Type B pancreatic cell (in vitro differentiated cells): ENCODE measurements at regions not wholly inside any gene's neighbourhood (a gene's known extent, or its start where the extent isn't known, plus 50 kb on each side); places are given as distances from the start of the nearest gene placed in this dataset.

ENCODE experiments used
- DNase-seq: peaks from one replicate; pipeline ENCODE4 v3.0.0; 2021; ENCODE audit warnings: mixed read lengths; ENCODE audit not compliant: unreplicated experiment; ENCODE audit errors: extremely low spot score
- H3K27ac Mint-ChIP-seq: 2 replicates; pipeline ENCODE4 v1.8.0; 2021; ENCODE audit warnings: mild to moderate bottlenecking, mixed read lengths
- H3K27me3 Mint-ChIP-seq: 2 replicates; pipeline ENCODE4 v1.8.0; 2021; ENCODE audit warnings: mixed read lengths
- H3K36me3 Mint-ChIP-seq: 2 replicates; pipeline ENCODE4 v1.8.0; 2021; ENCODE audit warnings: mixed read lengths
- H3K4me1 Mint-ChIP-seq: one replicate; pipeline ENCODE4 v1.8.0; 2021; ENCODE audit warnings: mixed read lengths; ENCODE audit not compliant: unreplicated experiment
- H3K4me3 Mint-ChIP-seq: 2 replicates; pipeline ENCODE4 v1.8.0; 2021; ENCODE audit warnings: mild to moderate bottlenecking, mixed read lengths
- H3K9me3 Mint-ChIP-seq: 2 replicates; pipeline ENCODE4 v1.8.0; 2021; ENCODE audit warnings: mixed read lengths
- CTCF ChIP-seq: fragments of 200-600 bp; sonication (generic); conservative IDR thresholded peaks from 2 replicates; pipeline ENCODE4 v1.5.0; 2021; ENCODE audit warnings: antibody characterized with exemption, mild to moderate bottlenecking

GRCh38 chrX:140298960-140299825 is 205.7 kb downstream of the SOX3 start:
- no peak for DNase-seq
- H3K9me3 Mint-ChIP-seq = no peaks in the 10 kb centered on the region
- H3K4me3 Mint-ChIP-seq = no peak overlapping the region
- no peaks in the 10 kb centered on the region for H3K4me1 Mint-ChIP-seq
- no peak overlapping the region for H3K27ac Mint-ChIP-seq
- H3K36me3 Mint-ChIP-seq = no peaks in the 10 kb centered on the region
- peaks cover 12% of the 10 kb centered on the region for H3K27me3 Mint-ChIP-seq
- no peak for TF ChIP-seq CTCF

GRCh38 chrX:140297273-140297672 is 207.6 kb downstream of the SOX3 start:
- no peak for TF ChIP-seq CTCF
- Mint-ChIP-seq H3K4me3 (no peak overlapping the region), H3K36me3 (no peaks in the 10 kb centered on the region), H3K27ac (no peak overlapping the region), H3K4me1 (no peaks in the 10 kb centered on the region), H3K27me3 (peaks cover 12% of the 10 kb centered on the region), H3K9me3 (no peaks in the 10 kb centered on the region)
- no peak for DNase-seq

- TF ChIP-seq CTCF = no peak
- Mint-ChIP-seq H3K9me3 (no peaks in the 10 kb centered on the region), H3K27me3 (peaks cover 5% of the 10 kb centered on the region), H3K36me3 (no peaks in the 10 kb centered on the region), H3K27ac (peak overlapping the region; percentile 79), H3K4me3 (peak overlapping the region; percentile 23), H3K4me1 (no peaks in the 10 kb centered on the region)
- no peak for DNase-seq
Observed at GRCh38 chrX:140292961-140293360, 211.9 kb downstream of the SOX3 start.

GRCh38 chrX:140292188-140292587 is 212.7 kb downstream of the SOX3 start:
- Mint-ChIP-seq H3K4me3 (no peak overlapping the region), H3K27me3 (peaks cover 5% of the 10 kb centered on the region), H3K4me1 (no peaks in the 10 kb centered on the region), H3K36me3 (no peaks in the 10 kb centered on the region), H3K27ac (peak overlapping the region; percentile 79), H3K9me3 (no peaks in the 10 kb centered on the region)
- DNase-seq = no peak
- no peak for TF ChIP-seq CTCF

GRCh38 chrX:140274811-140275525 is 229.9 kb downstream of the SOX3 start:
- H3K27ac Mint-ChIP-seq = no peak overlapping the region
- H3K4me3 Mint-ChIP-seq = no peak overlapping the region
- peaks cover 2% of the 10 kb centered on the region for H3K9me3 Mint-ChIP-seq
- H3K36me3 Mint-ChIP-seq = no peaks in the 10 kb centered on the region
- H3K4me1 Mint-ChIP-seq = no peaks in the 10 kb centered on the region
- no peak for TF ChIP-seq CTCF
- peaks cover 4% of the 10 kb centered on the region for H3K27me3 Mint-ChIP-seq
- DNase-seq = no peak
